ENCODE measurements at regions not wholly inside any gene's neighbourhood (a gene's known extent, or its start where the extent isn't known, plus 50 kb on each side); places are given as distances from the start of the nearest gene placed in this dataset.
A peak's percentile ranks its signal among the peaks of the same experiment; 100 is the strongest.
"Not testable (repeated sequence)": the region's sequence is repeated elsewhere in the genome, so short reads cannot be mapped to it uniquely, and the experiment has no call there.

DNA sequence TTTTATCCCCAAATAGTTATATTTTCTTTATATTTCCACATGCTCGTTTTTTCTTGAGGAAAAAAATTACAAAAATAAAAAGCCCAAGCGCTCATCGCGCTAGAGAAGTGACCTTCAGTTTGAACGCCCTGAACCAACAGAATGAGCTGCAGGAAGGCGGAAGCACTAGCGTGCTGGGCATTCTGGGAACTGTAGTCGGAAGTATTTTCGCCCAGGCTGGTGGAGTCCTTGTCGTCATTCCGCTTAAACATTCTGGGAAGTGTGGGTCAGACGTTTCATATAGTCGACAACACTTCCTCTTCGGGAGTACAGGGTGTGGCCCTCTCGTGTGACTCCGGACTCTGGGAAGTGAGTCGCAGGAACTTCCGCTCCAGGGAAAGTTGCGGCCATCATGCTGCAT, 692.4 kb upstream of the DEFB115 start:
- H3K4me3 Mint-ChIP-seq (ENCODE audit: unreplicated experiment); DNase-seq (ENCODE audit: low spot score); H3K27ac Mint-ChIP-seq (ENCODE audit: unreplicated experiment); H3K4me1 Mint-ChIP-seq (ENCODE audit: unreplicated experiment); H3K36me3 Mint-ChIP-seq (ENCODE audit: low read depth, unreplicated experiment); H3K9me3 Mint-ChIP-seq (ENCODE audit: unreplicated experiment); H3K27me3 Mint-ChIP-seq (ENCODE audit: unreplicated experiment): not testable (repeated sequence)

DNA sequence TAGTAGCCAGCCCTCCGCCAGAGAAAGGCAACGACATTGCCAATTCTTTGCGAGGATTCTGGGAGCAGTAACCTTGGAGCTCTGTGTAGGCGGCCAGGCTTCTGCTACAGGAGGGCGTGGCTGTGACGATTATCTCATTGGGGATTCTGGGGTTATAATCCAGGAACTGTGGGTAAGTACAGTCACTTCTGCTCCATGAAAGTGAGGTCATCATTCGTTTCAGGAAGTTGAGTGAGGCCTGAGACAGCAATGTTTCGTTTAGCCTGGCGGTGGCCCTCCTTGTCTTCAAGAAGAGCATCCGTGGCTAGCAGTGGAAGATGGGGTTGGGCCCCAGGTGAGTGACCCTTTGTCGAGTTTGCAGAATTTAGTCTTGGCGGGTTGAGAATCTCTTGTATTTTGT, 687.6 kb upstream of the DEFB115 start:
- H3K27ac Mint-ChIP-seq (ENCODE audit: unreplicated experiment); H3K27me3 Mint-ChIP-seq (ENCODE audit: unreplicated experiment); H3K9me3 Mint-ChIP-seq (ENCODE audit: unreplicated experiment); DNase-seq (ENCODE audit: low spot score); H3K4me3 Mint-ChIP-seq (ENCODE audit: unreplicated experiment); H3K36me3 Mint-ChIP-seq (ENCODE audit: low read depth, unreplicated experiment); H3K4me1 Mint-ChIP-seq (ENCODE audit: unreplicated experiment): not testable (repeated sequence)

DNA sequence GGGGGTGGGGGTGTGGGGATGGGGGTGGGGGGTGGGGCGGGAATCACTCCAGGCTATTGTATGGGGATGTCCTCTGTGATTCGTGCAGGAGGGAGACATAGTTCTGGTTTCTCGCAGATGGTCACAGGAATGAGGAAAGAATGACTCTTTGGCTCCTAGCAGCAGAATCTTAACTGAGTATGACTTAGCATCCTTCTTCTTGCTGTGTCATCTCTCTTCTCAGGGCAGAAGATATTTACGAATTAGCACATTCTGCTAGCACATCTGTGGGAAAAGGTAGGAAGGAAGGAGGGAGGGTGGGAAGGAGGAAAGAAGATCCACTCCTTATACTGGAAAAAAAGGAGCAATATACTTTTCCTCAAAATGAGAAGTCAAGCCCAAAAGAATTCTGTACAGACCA, 686.8 kb upstream of the DEFB115 start:
- not testable (repeated sequence) for DNase-seq (ENCODE audit: low spot score); H3K36me3 Mint-ChIP-seq (ENCODE audit: low read depth, unreplicated experiment); H3K4me3 Mint-ChIP-seq (ENCODE audit: unreplicated experiment); H3K4me1 Mint-ChIP-seq (ENCODE audit: unreplicated experiment); H3K27ac Mint-ChIP-seq (ENCODE audit: unreplicated experiment); H3K9me3 Mint-ChIP-seq (ENCODE audit: unreplicated experiment); H3K27me3 Mint-ChIP-seq (ENCODE audit: unreplicated experiment)

DNA sequence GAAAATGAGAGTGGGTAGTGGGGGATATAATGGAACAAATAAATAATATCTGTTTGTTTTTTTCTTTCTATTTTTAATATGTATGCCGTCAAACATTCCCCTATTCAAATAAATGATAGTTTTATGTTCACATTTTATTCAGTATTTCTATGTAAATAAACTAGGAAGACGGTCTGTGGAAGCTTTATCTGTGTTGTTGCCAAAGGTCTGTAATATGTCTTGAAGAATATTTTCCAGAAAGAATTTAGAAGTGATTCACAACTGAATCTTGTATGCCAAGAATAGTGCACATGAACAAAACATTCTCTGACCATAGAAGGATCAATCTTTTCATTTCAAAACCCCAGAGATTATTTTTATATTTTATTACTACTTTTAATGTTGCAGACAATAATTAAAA, 683.1 kb upstream of the DEFB115 start:
- not testable (repeated sequence) for H3K36me3 Mint-ChIP-seq (ENCODE audit: low read depth, unreplicated experiment); H3K4me1 Mint-ChIP-seq (ENCODE audit: unreplicated experiment); H3K9me3 Mint-ChIP-seq (ENCODE audit: unreplicated experiment); DNase-seq (ENCODE audit: low spot score); H3K27ac Mint-ChIP-seq (ENCODE audit: unreplicated experiment); H3K27me3 Mint-ChIP-seq (ENCODE audit: unreplicated experiment); H3K4me3 Mint-ChIP-seq (ENCODE audit: unreplicated experiment)

DNA sequence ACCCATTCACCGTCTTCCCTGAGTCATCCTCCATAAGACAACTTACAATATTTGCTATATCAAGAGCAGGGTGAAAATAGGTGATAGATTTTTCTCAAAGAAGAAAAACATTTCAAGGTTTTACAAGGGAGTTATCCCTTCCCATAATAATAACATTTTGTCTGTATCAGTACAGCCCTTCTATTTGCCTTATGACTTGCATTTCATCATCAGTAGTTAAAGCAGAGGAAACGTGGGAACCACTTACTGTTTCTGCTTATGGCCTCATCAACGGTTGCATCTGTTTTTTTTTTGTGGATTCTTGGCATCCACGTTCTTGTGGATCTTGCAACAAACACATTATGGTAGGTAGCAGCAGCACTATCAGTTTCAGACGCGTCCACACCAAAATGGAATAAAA, 678.4 kb upstream of the DEFB115 start:
- H3K36me3 Mint-ChIP-seq (ENCODE audit: low read depth, unreplicated experiment); H3K27me3 Mint-ChIP-seq (ENCODE audit: unreplicated experiment); DNase-seq (ENCODE audit: low spot score); H3K4me1 Mint-ChIP-seq (ENCODE audit: unreplicated experiment); H3K9me3 Mint-ChIP-seq (ENCODE audit: unreplicated experiment): not testable (repeated sequence)
- Mint-ChIP-seq H3K27ac (ENCODE audit: unreplicated experiment) (peak overlapping the region; percentile 95), H3K4me3 (ENCODE audit: unreplicated experiment) (peak overlapping the region; percentile 94)

DNA sequence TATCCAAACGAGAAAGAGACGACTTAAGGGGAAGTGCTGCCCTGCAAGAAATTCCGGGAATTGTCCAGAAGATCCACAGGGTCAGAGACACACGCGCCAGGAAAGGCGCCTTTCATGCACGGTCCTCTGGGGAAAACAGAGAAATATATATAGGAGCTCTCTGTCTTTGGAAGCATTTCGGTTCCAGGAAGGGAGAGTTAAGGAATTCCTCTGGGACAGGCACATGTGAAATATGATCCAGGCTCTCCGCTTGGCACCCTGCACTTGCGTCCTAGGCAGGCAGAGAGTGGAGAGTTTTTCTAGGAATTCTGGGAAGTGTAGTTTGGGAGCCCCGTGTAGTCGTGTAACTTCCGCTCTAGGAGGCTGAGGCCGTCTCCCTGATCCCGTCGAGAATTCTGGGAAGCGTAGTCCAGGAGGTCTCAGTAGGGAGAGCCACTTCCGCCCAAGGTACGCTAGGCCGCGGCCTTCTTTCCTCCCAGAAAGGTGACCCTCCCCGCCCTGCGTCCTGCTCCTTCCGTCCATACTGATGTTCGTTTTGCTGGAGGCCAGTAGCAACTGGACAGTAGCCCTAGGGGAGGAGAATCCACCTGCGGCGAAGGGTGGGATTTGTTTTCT, 677.5 kb upstream of the DEFB115 start:
- peak overlapping the region; percentile 94 for H3K4me3 Mint-ChIP-seq (ENCODE audit: unreplicated experiment)
- DNase-seq (ENCODE audit: low spot score) = peak; percentile 52
- H3K36me3 Mint-ChIP-seq (ENCODE audit: low read depth, unreplicated experiment); H3K4me1 Mint-ChIP-seq (ENCODE audit: unreplicated experiment); H3K9me3 Mint-ChIP-seq (ENCODE audit: unreplicated experiment); H3K27me3 Mint-ChIP-seq (ENCODE audit: unreplicated experiment): not testable (repeated sequence)
- peak overlapping the region; percentile 95 for H3K27ac Mint-ChIP-seq (ENCODE audit: unreplicated experiment)

DNA sequence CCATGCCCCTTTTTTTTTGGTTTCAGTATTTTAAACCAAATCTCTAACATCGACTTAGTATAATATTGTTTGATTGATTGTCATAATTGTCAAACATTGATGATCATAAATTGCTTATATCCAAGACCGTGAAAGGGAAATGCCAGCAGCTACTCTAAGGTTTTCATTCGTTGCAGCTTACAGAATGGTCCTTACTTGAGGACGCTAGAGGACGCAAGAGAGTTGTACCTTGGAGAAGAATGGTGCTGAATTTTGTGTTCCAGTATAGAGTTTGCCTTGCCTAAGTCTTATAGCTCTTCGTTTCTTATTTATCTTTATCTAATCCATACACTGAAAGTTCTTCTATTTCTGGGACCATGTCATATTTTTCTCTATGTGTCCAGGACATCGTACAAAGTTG, 675.6 kb upstream of the DEFB115 start:
- not testable (repeated sequence) for H3K9me3 Mint-ChIP-seq (ENCODE audit: unreplicated experiment); H3K27me3 Mint-ChIP-seq (ENCODE audit: unreplicated experiment); H3K4me3 Mint-ChIP-seq (ENCODE audit: unreplicated experiment); H3K27ac Mint-ChIP-seq (ENCODE audit: unreplicated experiment); H3K36me3 Mint-ChIP-seq (ENCODE audit: low read depth, unreplicated experiment); H3K4me1 Mint-ChIP-seq (ENCODE audit: unreplicated experiment); DNase-seq (ENCODE audit: low spot score)

DNA sequence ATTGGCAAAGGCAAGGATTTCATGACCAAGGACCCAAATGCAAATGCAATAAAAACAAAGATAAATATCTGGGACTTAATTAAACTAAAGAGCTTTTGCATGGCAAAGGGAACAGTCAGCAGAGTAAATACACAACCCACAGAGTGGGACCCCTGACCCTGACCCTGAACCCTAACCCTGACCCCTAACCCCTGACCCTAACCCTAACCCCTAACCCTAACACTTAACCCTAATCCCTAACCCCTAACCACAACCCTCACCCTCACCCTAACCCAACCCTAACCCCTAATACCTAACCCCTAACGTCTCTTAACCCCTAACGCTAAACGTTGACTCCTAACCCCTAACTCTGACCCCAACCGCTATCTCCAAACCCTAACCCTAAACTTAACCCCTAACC, 673.1 kb upstream of the DEFB115 start:
- not testable (repeated sequence) for H3K36me3 Mint-ChIP-seq (ENCODE audit: low read depth, unreplicated experiment); H3K4me3 Mint-ChIP-seq (ENCODE audit: unreplicated experiment); H3K4me1 Mint-ChIP-seq (ENCODE audit: unreplicated experiment); DNase-seq (ENCODE audit: low spot score); H3K27ac Mint-ChIP-seq (ENCODE audit: unreplicated experiment); H3K27me3 Mint-ChIP-seq (ENCODE audit: unreplicated experiment); H3K9me3 Mint-ChIP-seq (ENCODE audit: unreplicated experiment)

DNA sequence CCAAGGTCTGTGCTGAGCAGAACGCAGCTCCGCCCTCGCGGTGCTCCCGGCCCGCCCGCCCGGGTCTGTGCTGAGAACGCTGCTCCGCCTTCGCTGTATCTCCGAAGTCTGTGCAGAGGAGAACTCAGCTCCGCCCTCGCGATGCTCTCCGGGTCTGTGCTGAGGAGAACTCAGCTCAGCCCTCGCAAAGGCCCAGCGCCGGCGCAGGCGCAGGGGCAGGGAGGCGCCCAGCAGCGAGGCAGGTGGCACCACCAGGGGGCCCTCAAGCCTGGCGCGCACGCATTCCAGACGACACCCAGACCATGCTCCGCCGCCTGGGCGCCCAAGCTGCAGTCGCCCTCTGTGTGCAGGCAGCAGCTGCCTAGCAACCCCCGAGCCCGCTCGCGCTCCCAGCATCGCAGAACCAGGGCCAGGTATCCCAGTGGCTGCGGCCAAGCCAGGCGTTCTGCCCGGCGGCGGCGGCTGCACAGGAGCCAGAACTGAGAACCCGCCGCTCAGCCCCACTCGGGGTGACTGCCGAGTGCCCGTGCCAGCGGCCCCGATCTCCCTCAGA, 672.1 kb upstream of the DEFB115 start:
- not testable (repeated sequence) for H3K27me3 Mint-ChIP-seq (ENCODE audit: unreplicated experiment); H3K27ac Mint-ChIP-seq (ENCODE audit: unreplicated experiment); H3K4me1 Mint-ChIP-seq (ENCODE audit: unreplicated experiment); H3K4me3 Mint-ChIP-seq (ENCODE audit: unreplicated experiment); H3K36me3 Mint-ChIP-seq (ENCODE audit: low read depth, unreplicated experiment); H3K9me3 Mint-ChIP-seq (ENCODE audit: unreplicated experiment)
- peak; percentile 71 for DNase-seq (ENCODE audit: low spot score)

DNA sequence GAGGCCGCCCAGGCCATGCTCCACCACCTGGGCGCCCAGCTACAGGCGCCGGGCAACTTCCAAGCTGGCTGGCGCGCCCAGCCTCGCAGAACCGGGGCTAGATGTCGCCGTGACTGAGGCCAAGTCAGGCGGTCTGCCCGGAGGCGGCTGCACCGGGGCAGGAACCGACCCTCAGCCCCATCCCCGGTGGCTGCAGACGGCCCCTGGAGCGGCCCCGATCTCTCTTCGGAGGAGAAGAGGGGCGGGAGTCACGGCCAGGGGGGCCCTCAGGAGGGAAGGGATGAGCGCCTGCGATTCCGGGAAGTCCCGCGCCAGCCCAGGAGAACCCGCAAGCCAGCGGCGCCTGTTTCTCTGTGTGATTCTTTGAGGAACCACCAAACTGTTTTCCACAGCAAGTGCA, 671.3 kb upstream of the DEFB115 start:
- not testable (repeated sequence) for DNase-seq (ENCODE audit: low spot score); H3K9me3 Mint-ChIP-seq (ENCODE audit: unreplicated experiment); H3K36me3 Mint-ChIP-seq (ENCODE audit: low read depth, unreplicated experiment)

More for the DNA sequence above, 671.3 kb upstream of the DEFB115 start:
- H3K27me3 Mint-ChIP-seq (ENCODE audit: unreplicated experiment); H3K4me1 Mint-ChIP-seq (ENCODE audit: unreplicated experiment); H3K27ac Mint-ChIP-seq (ENCODE audit: unreplicated experiment); H3K4me3 Mint-ChIP-seq (ENCODE audit: unreplicated experiment): not testable (repeated sequence)

All from endothelial cell (in vitro differentiated cells).